GM23248 (cell line): ENCODE measurements at regions not wholly inside any gene's neighbourhood (a gene's known extent, or its start where the extent isn't known, plus 50 kb on each side); places are given as distances from the start of the nearest gene placed in this dataset.

ENCODE experiments used
- EZH2 ChIP-seq: fragments of 200-600 bp; sonication (generic); IDR thresholded peaks from 2 replicates; pipeline ENCODE4 v1.6.1; 2018; ENCODE audit warnings: antibody characterized with exemption, mild to moderate bottlenecking; ENCODE audit not compliant: insufficient read depth, poor library complexity, severe bottlenecking
- EZH2phosphoT487 ChIP-seq: fragments of 200-600 bp; sonication (generic); IDR thresholded peaks from 2 replicates; pipeline ENCODE4 v1.6.1; 2018; ENCODE audit warnings: antibody characterized with exemption, moderate library complexity, mild to moderate bottlenecking, low read depth; ENCODE audit not compliant: insufficient read depth

GRCh38 chr14:53360829-53361228 lies 207.7 kb upstream of the DDHD1 start:
- TF ChIP-seq EZH2 (no peak), EZH2phosphoT487 (no peak)
